ENCODE measurements at regions not wholly inside any gene's neighbourhood (a gene's known extent, or its start where the extent isn't known, plus 50 kb on each side); places are given as distances from the start of the nearest gene placed in this dataset.

GRCh38 chr12:41799671-41800070, 345.0 kb downstream of the GXYLT1 start:
- TF ChIP-seq EZH2phosphoT487 (IDR thresholded peaks at IDR 0.05; ENCODE audit: borderline replicate concordance): no peak
- TF ChIP-seq CTCF (conservative IDR thresholded peaks at IDR 0.05; ENCODE audit: low read length): no peak

Measured in Loucy (cell line).